ENCODE measurements at regions not wholly inside any gene's neighbourhood (a gene's known extent, or its start where the extent isn't known, plus 50 kb on each side); places are given as distances from the start of the nearest gene placed in this dataset.

DNA sequence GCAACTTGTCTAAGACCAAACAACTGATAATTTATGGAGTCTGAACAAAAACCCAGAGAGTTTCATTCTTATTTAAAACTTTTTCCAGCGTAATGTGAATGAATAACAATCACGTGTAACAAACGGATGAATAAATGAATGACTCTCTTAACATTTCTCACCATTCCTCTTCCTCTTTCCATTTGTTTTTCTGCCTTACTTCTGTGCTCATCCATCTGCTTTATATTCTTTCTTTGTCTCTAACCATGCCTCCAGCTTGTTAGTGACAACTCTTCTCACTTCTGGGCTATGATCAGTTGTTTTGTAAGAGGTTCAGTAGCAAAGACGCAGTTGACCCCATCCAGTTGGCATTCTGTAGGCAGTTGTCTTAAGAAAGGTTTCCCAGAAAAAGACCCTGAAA lies 133.7 kb upstream of the MB21D2 start:
- H3K27ac Mint-ChIP-seq: no peak overlapping the region
- H3K36me3 Mint-ChIP-seq (ENCODE audit: low read depth): no peaks in the 10 kb centered on the region
- TF ChIP-seq, protein P1, sequence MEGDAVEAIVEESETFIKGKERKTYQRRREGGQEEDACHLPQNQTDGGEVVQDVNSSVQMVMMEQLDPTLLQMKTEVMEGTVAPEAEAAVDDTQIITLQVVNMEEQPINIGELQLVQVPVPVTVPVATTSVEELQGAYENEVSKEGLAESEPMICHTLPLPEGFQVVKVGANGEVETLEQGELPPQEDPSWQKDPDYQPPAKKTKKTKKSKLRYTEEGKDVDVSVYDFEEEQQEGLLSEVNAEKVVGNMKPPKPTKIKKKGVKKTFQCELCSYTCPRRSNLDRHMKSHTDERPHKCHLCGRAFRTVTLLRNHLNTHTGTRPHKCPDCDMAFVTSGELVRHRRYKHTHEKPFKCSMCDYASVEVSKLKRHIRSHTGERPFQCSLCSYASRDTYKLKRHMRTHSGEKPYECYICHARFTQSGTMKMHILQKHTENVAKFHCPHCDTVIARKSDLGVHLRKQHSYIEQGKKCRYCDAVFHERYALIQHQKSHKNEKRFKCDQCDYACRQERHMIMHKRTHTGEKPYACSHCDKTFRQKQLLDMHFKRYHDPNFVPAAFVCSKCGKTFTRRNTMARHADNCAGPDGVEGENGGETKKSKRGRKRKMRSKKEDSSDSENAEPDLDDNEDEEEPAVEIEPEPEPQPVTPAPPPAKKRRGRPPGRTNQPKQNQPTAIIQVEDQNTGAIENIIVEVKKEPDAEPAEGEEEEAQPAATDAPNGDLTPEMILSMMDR (IDR thresholded peaks at IDR 0.05; ENCODE audit: unreplicated experiment in 3 of 3): no peak
- peaks cover 4% of the 10 kb centered on the region for H3K27me3 Mint-ChIP-seq (ENCODE audit: low read depth)
- no peak overlapping the region for H3K4me3 Mint-ChIP-seq
- no peaks in the 10 kb centered on the region for H3K9me3 Mint-ChIP-seq
- peaks cover 10% of the 10 kb centered on the region for H3K4me1 Mint-ChIP-seq

DNA sequence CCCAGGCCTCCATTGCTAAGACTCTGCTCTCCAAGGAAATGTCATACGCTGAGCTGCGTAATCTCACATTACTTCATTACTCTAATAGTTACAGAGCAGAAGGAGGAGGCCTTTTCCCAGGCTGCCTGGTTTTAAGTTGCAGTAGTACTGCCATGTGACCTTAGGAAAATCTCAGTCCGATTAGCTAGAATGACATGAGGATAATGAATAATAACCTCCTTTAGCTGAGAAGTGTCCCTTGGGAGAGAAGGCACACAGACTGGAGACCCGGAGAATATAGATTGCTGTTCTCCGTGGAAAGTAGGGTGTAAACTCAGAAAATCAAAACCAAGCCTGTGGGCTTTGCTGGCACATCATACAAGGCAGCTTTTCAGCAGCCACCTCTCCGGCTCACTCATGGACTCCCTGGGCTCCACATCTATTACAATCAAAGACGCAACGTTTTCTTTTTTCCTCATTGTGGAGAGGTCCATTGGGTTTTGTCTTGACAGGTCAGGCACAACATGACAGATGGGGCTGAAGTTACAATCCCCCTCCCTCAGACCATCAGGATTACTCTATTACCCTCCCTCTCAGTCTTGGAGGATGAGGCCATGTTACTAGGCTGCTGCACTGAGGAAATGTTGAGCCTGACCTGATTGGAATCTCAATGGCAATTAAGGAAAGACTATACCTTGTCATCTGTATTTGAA lies 134.8 kb upstream of the MB21D2 start:
- Mint-ChIP-seq H3K27ac (no peak overlapping the region), H3K9me3 (no peaks in the 10 kb centered on the region), H3K36me3 (ENCODE audit: low read depth) (no peaks in the 10 kb centered on the region), H3K4me1 (peaks cover 8% of the 10 kb centered on the region), H3K27me3 (ENCODE audit: low read depth) (peaks cover 4% of the 10 kb centered on the region), H3K4me3 (no peak overlapping the region)
- TF ChIP-seq, protein P1 (IDR thresholded peaks at IDR 0.05; ENCODE audit: unreplicated experiment in 3 of 3): no peak

DNA sequence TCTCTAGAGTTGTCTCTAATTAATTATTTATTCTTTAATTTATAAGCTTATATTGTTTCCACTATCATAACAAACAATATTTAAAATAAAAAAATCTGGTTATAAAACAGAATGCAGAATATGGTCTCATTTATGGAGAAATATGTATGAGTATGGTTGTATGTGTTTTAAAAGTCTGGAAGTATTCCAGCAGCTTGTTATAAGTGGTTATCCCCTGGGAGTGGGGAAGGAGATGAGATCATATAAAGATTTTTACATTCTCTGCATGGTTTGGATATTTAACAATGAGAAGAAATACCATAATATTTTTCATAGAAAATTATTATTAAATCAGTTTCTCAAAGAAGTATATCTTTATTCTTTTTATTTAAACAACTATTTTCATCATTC lies 135.4 kb upstream of the MB21D2 start:
- no peak overlapping the region for H3K27ac Mint-ChIP-seq
- TF ChIP-seq, protein P1 (IDR thresholded peaks at IDR 0.05; ENCODE audit: unreplicated experiment in 3 of 3): no peak
- H3K4me3 Mint-ChIP-seq: no peak overlapping the region

DNA sequence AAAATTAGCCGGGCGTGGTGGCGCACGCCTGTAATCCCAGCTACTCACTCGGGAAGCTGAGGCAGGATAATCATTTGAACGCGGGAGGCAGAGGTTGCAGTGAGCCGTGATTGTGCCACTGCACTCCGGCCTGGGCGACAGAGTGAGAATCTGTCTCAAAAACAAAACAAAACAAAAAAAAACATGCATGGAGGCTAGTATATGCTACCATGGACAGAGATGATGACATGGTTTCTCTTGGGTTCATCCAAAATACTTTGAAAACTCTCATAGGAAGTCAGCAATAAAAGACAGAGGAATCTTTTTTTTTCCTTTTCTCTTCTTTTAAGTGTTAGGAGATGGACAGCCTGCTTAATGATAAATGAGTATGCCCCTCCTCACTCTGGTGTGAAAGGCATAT lies 137.7 kb upstream of the MB21D2 start:
- Mint-ChIP-seq H3K27me3 (ENCODE audit: low read depth) (peaks cover 4% of the 10 kb centered on the region), H3K27ac (no peak overlapping the region), H3K36me3 (ENCODE audit: low read depth) (no peaks in the 10 kb centered on the region), H3K9me3 (no peaks in the 10 kb centered on the region), H3K4me3 (no peak overlapping the region), H3K4me1 (peaks cover 8% of the 10 kb centered on the region)
- TF ChIP-seq, protein P1 (IDR thresholded peaks at IDR 0.05; ENCODE audit: unreplicated experiment in 3 of 3): no peak

More for the DNA sequence above, 135.4 kb upstream of the MB21D2 start:
- Mint-ChIP-seq H3K36me3 (ENCODE audit: low read depth) (no peaks in the 10 kb centered on the region), H3K27me3 (ENCODE audit: low read depth) (peaks cover 4% of the 10 kb centered on the region), H3K4me1 (peaks cover 8% of the 10 kb centered on the region), H3K9me3 (no peaks in the 10 kb centered on the region)

DNA sequence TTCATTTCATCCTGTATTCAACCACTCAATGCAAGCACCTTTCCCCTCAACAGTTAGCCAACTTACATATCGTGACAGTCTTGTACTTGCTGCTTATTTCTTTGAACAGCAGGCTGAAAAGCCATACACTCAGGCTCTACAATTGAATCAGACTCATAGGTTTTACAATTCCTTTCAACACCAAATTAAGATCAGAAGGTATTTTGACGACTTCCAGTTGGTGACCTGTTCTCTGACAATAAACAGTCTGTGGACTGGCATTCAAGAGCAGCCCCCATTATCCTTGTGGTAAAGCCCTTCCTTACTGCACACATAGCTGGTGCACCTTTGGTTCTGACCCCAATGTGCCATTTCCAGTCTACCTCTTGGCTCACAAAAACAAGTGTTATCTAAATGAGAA lies 140.0 kb upstream of the MB21D2 start:
- Mint-ChIP-seq H3K27ac (no peak overlapping the region), H3K4me1 (no peaks in the 10 kb centered on the region), H3K4me3 (no peak overlapping the region), H3K27me3 (ENCODE audit: low read depth) (peaks cover 4% of the 10 kb centered on the region), H3K9me3 (no peaks in the 10 kb centered on the region), H3K36me3 (ENCODE audit: low read depth) (no peaks in the 10 kb centered on the region)
- TF ChIP-seq, protein P1 (IDR thresholded peaks at IDR 0.05; ENCODE audit: unreplicated experiment in 3 of 3): no peak
